Osteoblast (primary cell): ENCODE measurements at regions not wholly inside any gene's neighbourhood (a gene's known extent, or its start where the extent isn't known, plus 50 kb on each side); places are given as distances from the start of the nearest gene placed in this dataset.

Experiments
- DNase-seq: peaks from one replicate; pipeline ENCODE4 v3.0.0; 2011; ENCODE audit warnings: low spot score, mixed read lengths; ENCODE audit not compliant: insufficient read length; ENCODE audit errors: missing footprints
- H2AFZ ChIP-seq: 2 replicates; pipeline ENCODE4 v1.6.0; 2011; ENCODE audit warnings: mild to moderate bottlenecking, low read length
- H3K27ac ChIP-seq: 2 replicates; pipeline ENCODE4 v1.5.1; 2011; ENCODE audit warnings: mild to moderate bottlenecking, low read depth, low read length, moderate library complexity
- H3K27me3 ChIP-seq: 2 replicates; pipeline ENCODE4 v1.6.0; 2012; ENCODE audit warnings: mild to moderate bottlenecking, control low read depth, inconsistent platforms, low read length, moderate library complexity; ENCODE audit not compliant: insufficient read depth
- H3K36me3 ChIP-seq: 2 replicates; pipeline ENCODE4 v1.5.1; 2011; ENCODE audit warnings: mild to moderate bottlenecking, low read length, control low read depth, moderate library complexity; ENCODE audit not compliant: insufficient read depth
- H3K4me1 ChIP-seq: 2 replicates; pipeline ENCODE4 v1.5.1; 2011; ENCODE audit warnings: mild to moderate bottlenecking, low read length, control low read depth, moderate library complexity; ENCODE audit not compliant: insufficient read depth
- H3K4me2 ChIP-seq: 2 replicates; pipeline ENCODE4 v1.6.0; 2011; ENCODE audit warnings: mild to moderate bottlenecking, low read length; ENCODE audit not compliant: insufficient read depth
- H3K4me3 ChIP-seq: fragments of 200-600 bp; sonication (generic); 3 replicates; pipeline ENCODE4 v1.5.1; 2012; ENCODE audit warnings: mild to moderate bottlenecking, low read length, inconsistent platforms; ENCODE audit not compliant: insufficient read depth
- H3K79me2 ChIP-seq: 2 replicates; pipeline ENCODE4 v1.6.0; 2012; ENCODE audit warnings: mild to moderate bottlenecking, low read length, control low read depth, inconsistent platforms; ENCODE audit not compliant: insufficient read depth
- H3K9me3 ChIP-seq: 2 replicates; pipeline ENCODE4 v1.5.1; 2011; ENCODE audit warnings: low read depth, low read length, control low read depth
- H4K20me1 ChIP-seq: 2 replicates; pipeline ENCODE4 v1.6.0; 2012; ENCODE audit warnings: mild to moderate bottlenecking, low read length, control low read depth; ENCODE audit not compliant: insufficient read depth
- CTCF ChIP-seq: IDR thresholded peaks from 2 replicates; pipeline ENCODE4 v1.5.1; 2011; ENCODE audit warnings: mild to moderate bottlenecking, low read depth, low read length, moderate library complexity; ENCODE audit errors: extremely low read depth

DNA sequence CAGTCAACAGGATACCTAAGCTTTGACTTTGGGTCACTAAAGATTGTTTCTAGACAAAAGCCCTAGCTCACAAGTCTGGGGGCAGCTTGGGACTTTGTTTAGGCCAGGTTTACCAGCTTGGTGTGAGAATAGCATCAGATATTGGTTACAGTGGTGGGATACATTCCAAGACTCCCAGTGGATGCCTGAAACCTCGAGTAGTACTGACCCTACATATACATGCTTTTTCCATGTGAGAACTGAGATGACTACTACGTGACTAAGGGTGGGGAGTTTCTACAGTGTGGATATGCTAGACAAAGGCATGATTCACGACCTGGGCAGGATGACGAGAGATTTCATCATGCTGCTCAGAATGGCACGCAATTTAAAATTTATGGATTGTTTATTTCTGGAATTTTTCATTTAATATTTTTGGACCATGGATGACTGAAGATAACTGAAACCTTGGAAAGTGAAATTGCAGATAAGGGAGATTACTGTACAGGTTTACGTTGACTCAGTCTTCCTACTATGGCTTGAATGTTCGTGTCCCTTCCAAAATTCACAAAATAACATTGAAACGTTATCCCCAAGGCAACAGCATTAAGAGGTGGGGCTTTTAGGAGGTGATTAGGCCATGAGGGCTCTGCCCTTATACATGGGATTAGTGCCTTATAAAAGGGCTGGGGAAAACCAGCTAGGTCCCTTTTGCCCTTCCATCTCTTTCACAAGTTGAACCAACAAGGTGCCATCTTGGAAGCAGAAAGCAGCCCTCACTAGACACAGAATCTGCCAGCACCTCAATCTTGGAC, 50.2 kb upstream of the CTAGE1 start:
- peaks cover 3% of the 10 kb centered on the region for H3K9me3 ChIP-seq
- H3K79me2 ChIP-seq: no peaks in the 10 kb centered on the region
- H3K27ac ChIP-seq: peak overlapping the region; percentile 97
- H4K20me1 ChIP-seq: no peaks in the 10 kb centered on the region
- H2AFZ ChIP-seq: no peak overlapping the region
- no peak overlapping the region for H3K4me3 ChIP-seq
- H3K4me1 ChIP-seq: peaks cover 53% of the 10 kb centered on the region
- no peaks in the 10 kb centered on the region for H3K27me3 ChIP-seq
- no peaks in the 10 kb centered on the region for H3K36me3 ChIP-seq
- DNase-seq: no peak
- TF ChIP-seq CTCF: no peak
- H3K4me2 ChIP-seq: no peak overlapping the region

DNA sequence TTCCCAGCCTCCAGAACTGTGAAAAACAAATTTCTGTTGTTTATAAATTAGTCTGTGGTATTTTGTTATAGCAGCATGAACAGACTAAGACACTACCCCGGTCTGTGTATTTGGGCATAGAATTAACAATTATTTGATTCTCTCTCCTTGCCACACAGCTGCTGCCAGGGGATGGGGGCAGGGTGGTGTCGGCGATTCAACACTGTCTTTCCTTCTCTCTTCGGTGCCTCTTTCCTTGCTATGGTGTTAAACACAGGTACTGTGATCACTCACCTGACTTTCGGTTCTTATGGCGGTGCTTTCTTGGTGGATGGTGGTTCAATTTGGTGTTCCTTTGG, 50.8 kb upstream of the CTAGE1 start:
- peak overlapping the region; percentile 97 for H3K27ac ChIP-seq
- H3K79me2 ChIP-seq: no peaks in the 10 kb centered on the region
- H4K20me1 ChIP-seq: no peaks in the 10 kb centered on the region
- H3K36me3 ChIP-seq: no peaks in the 10 kb centered on the region
- TF ChIP-seq CTCF: no peak
- no peak overlapping the region for H2AFZ ChIP-seq
- peaks cover 52% of the 10 kb centered on the region for H3K4me1 ChIP-seq
- no peak overlapping the region for H3K4me3 ChIP-seq
- peaks cover 3% of the 10 kb centered on the region for H3K9me3 ChIP-seq
- no peak for DNase-seq
- H3K4me2 ChIP-seq: no peak overlapping the region
- no peaks in the 10 kb centered on the region for H3K27me3 ChIP-seq

GRCh38 chr18:22469061-22469734, 51.5 kb upstream of the CTAGE1 start:
- no peak overlapping the region for H2AFZ ChIP-seq
- no peaks in the 10 kb centered on the region for H3K27me3 ChIP-seq
- H3K4me1 ChIP-seq: peaks cover 52% of the 10 kb centered on the region
- H3K9me3 ChIP-seq: peaks cover 3% of the 10 kb centered on the region
- no peak overlapping the region for H3K4me3 ChIP-seq
- H3K27ac ChIP-seq: peak overlapping the region; percentile 97
- no peaks in the 10 kb centered on the region for H3K36me3 ChIP-seq
- no peak overlapping the region for H3K4me2 ChIP-seq
- H4K20me1 ChIP-seq: no peaks in the 10 kb centered on the region
- TF ChIP-seq CTCF: no peak
- no peaks in the 10 kb centered on the region for H3K79me2 ChIP-seq
- no peak for DNase-seq

DNA sequence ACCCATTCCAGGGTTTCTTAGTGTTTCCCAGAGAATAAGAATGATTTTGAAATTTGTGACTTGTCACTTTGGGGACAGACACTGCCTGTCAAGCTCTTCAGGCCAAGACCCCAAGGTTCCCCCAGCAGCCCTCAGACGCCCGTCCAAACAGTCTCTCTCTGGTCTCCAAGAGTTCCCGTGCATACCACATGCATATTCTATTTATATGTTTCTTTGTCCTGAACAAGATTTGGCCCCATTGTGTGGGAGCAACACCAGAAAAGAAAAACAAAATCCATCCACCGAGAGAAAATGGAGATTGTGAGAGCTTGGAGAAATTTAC, 52.2 kb upstream of the CTAGE1 start:
- Histone ChIP-seq H3K4me2 (no peak overlapping the region), H3K4me1 (peaks cover 52% of the 10 kb centered on the region), H2AFZ (no peak overlapping the region)

More for the DNA sequence above, 52.2 kb upstream of the CTAGE1 start:
- no peak for DNase-seq
- TF ChIP-seq CTCF: no peak
- no peaks in the 10 kb centered on the region for H4K20me1 ChIP-seq
- H3K79me2 ChIP-seq: no peaks in the 10 kb centered on the region
- H3K27me3 ChIP-seq: no peaks in the 10 kb centered on the region
- H3K9me3 ChIP-seq: peaks cover 3% of the 10 kb centered on the region
- H3K27ac ChIP-seq: peak overlapping the region; percentile 97
- no peaks in the 10 kb centered on the region for H3K36me3 ChIP-seq
- no peak overlapping the region for H3K4me3 ChIP-seq
